LNCaP clone FGC (cell line): ENCODE measurements at regions not wholly inside any gene's neighbourhood (a gene's known extent, or its start where the extent isn't known, plus 50 kb on each side); places are given as distances from the start of the nearest gene placed in this dataset.
A peak's percentile ranks its signal among the peaks of the same experiment; 100 is the strongest.

Experiments used
- DNase-seq: peaks from one replicate; pipeline ENCODE4 v3.0.0-alpha.2; 2011; ENCODE audit warnings: low read depth
- H3K4me3 ChIP-seq: 2 replicates; pipeline ENCODE4 v1.5.1; 2011; ENCODE audit warnings: mild to moderate bottlenecking, low read depth, low read length, control low read depth
- CTCF ChIP-seq: IDR thresholded peaks from 2 replicates; pipeline ENCODE4 v1.5.1; 2012; ENCODE audit warnings: mild to moderate bottlenecking; ENCODE audit not compliant: control insufficient read depth, insufficient read depth; ENCODE audit errors: extremely low read depth

- no peak overlapping the region for H3K4me3 ChIP-seq
- DNase-seq, result no peak
- no peak for TF ChIP-seq CTCF
Observed at GRCh38 chr13:48158915-48159314, 64.0 kb upstream of the MED4 start.

GRCh38 chr13:48158290-48158689, 63.4 kb upstream of the MED4 start:
- no peak for TF ChIP-seq CTCF
- DNase-seq, result no peak
- no peak overlapping the region for H3K4me3 ChIP-seq

- no peak overlapping the region for H3K4me3 ChIP-seq
- DNase-seq, result no peak
- TF ChIP-seq CTCF, result no peak
Observed at GRCh38 chr13:48156466-48156865, 61.6 kb upstream of the MED4 start.

GRCh38 chr13:48155848-48156247, 60.9 kb upstream of the MED4 start:
- DNase-seq, result peak; percentile 51
- no peak overlapping the region for H3K4me3 ChIP-seq
- TF ChIP-seq CTCF, result no peak

- H3K4me3 ChIP-seq, result no peak overlapping the region
- no peak for TF ChIP-seq CTCF
- no peak for DNase-seq
Observed at GRCh38 chr13:48154671-48155070, 59.8 kb upstream of the MED4 start.

- no peak for DNase-seq
- no peak for TF ChIP-seq CTCF
- H3K4me3 ChIP-seq, result no peak overlapping the region
Observed at GRCh38 chr13:48153186-48153585, 58.3 kb upstream of the MED4 start.

GRCh38 chr13:48151363-48152161, 56.7 kb upstream of the MED4 start:
- no peak overlapping the region for H3K4me3 ChIP-seq
- TF ChIP-seq CTCF, result no peak
- no peak for DNase-seq
